GM10248 (cell line): ENCODE measurements at regions not wholly inside any gene's neighbourhood (a gene's known extent, or its start where the extent isn't known, plus 50 kb on each side); places are given as distances from the start of the nearest gene placed in this dataset.

Experiments used
- CTCF ChIA-PET: fragments of 300-600 bp; sonication (Branson Sonifier 250); formaldehyde crosslinking; extraction: SDS; loops from one replicate; lab custom pipeline; 2021; ENCODE audit warnings: antibody characterized with exemption; lab: Yijun Ruan, JAX
- POLR2A ChIA-PET: fragments of 350-650 bp; sonication (Branson Sonifier 250); formaldehyde crosslinking; extraction: SDS; loops from one replicate; lab custom pipeline; 2020; ENCODE audit warnings: antibody characterized with exemption; lab: Yijun Ruan, JAX
- DNase-seq: peaks from one replicate; pipeline ENCODE4 v3.0.0; 2012; ENCODE audit errors: extremely low spot score
- CTCF ChIP-seq: IDR thresholded peaks from 2 replicates; pipeline ENCODE4 v1.5.1; 2012; ENCODE audit warnings: mild to moderate bottlenecking, low read depth; ENCODE audit errors: extremely low read depth, missing control alignments, control extremely low read depth

GRCh38 chr17:63170795-63171194 is 204.8 kb downstream of the TANC2 start:
- CTCF ChIA-PET, result no interaction called here

GRCh38 chr17:63171428-63172393 is 205.7 kb downstream of the TANC2 start:
- no peak for TF ChIP-seq CTCF
- POLR2A ChIA-PET, result no interaction called here
- CTCF ChIA-PET, result no interaction called here
- no peak for DNase-seq

More at GRCh38 chr17:63170795-63171194, 204.8 kb downstream of the TANC2 start:
- DNase-seq, result no peak
- no peak for TF ChIP-seq CTCF
- POLR2A ChIA-PET, result no interaction called here

GRCh38 chr17:63173450-63173849 is 207.4 kb downstream of the TANC2 start:
- ChIA-PET CTCF (interaction anchor here (1.4 kb wide), 1 partner anchor 10 kb away, joined by 3 read pairs; no protein-coding TSS in a partner anchor), POLR2A (no interaction called here)
- no peak for TF ChIP-seq CTCF
- no peak for DNase-seq

GRCh38 chr17:63173903-63174302 is 207.9 kb downstream of the TANC2 start:
- CTCF ChIA-PET, result interaction anchor here (1.4 kb wide), 1 partner anchor 10 kb away, joined by 3 read pairs; no protein-coding TSS in a partner anchor
- POLR2A ChIA-PET, result no interaction called here
- TF ChIP-seq CTCF, result no peak

GRCh38 chr17:63178530-63178929 is 212.5 kb downstream of the TANC2 start:
- no peak for TF ChIP-seq CTCF
- CTCF ChIA-PET, result interaction anchor here (1.7 kb wide), 1 partner anchor 19 kb away, joined by 3 read pairs; no protein-coding TSS in a partner anchor
- POLR2A ChIA-PET, result no interaction called here
- no peak for DNase-seq

More at GRCh38 chr17:63173903-63174302, 207.9 kb downstream of the TANC2 start:
- DNase-seq, result no peak

- ChIA-PET CTCF (interaction anchor here (0.9 kb wide), 1 partner anchor 16 kb away, joined by 3 read pairs; no protein-coding TSS in a partner anchor), POLR2A (no interaction called here)
- DNase-seq, result no peak
- no peak for TF ChIP-seq CTCF
These were observed 215.8 kb downstream of the TANC2 start for GRCh38 chr17:63181856-63182255.
